ENCODE measurements at regions not wholly inside any gene's neighbourhood (a gene's known extent, or its start where the extent isn't known, plus 50 kb on each side); places are given as distances from the start of the nearest gene placed in this dataset.

- TF ChIP-seq CTCF (IDR thresholded peaks at IDR 0.05) (no peak), POLR2A (IDR thresholded peaks at IDR 0.05) (no peak)
Measured at GRCh38 chr18:32530947-32531651, 60.4 kb upstream of the GAREM1 start.

Data from adrenal gland (tissue), 5 donors.